Smooth muscle cell (in vitro differentiated cells): ENCODE measurements at regions not wholly inside any gene's neighbourhood (a gene's known extent, or its start where the extent isn't known, plus 50 kb on each side); places are given as distances from the start of the nearest gene placed in this dataset.

ENCODE experiments used
- DNase-seq: peaks from one replicate; lab custom pipeline; 2025; ENCODE audit not compliant: unreplicated experiment; lab: John Stamatoyannopoulos, UW
- H2AFZ ChIP-seq: fragments of 200-600 bp; sonication (generic); 2 replicates; pipeline ENCODE4 v1.6.0; 2016; ENCODE audit warnings: antibody characterized with exemption, low read depth, mild to moderate bottlenecking
- H3F3A ChIP-seq: fragments of 200-600 bp; sonication (generic); 2 replicates; pipeline ENCODE4 v1.6.0; 2017; ENCODE audit warnings: antibody characterized with exemption, low read depth
- H3K27ac ChIP-seq: fragments of 200-600 bp; sonication (generic); 2 replicates; pipeline ENCODE4 v1.5.1; 2016; ENCODE audit warnings: low read depth, mild to moderate bottlenecking
- H3K27me3 ChIP-seq: fragments of 200-600 bp; sonication (generic); 2 replicates; pipeline ENCODE4 v1.6.1; 2016; ENCODE audit warnings: low read depth, mild to moderate bottlenecking
- H3K36me3 ChIP-seq: fragments of 200-600 bp; sonication (generic); 2 replicates; pipeline ENCODE4 v1.5.1; 2016; ENCODE audit warnings: low read depth
- H3K4me1 ChIP-seq: fragments of 200-600 bp; sonication (generic); 2 replicates; pipeline ENCODE4 v1.5.1; 2016; ENCODE audit warnings: low read depth
- H3K4me2 ChIP-seq: fragments of 200-600 bp; sonication (generic); 2 replicates; pipeline ENCODE4 v1.6.0; 2016; ENCODE audit warnings: mild to moderate bottlenecking
- H3K4me3 ChIP-seq: fragments of 200-600 bp; sonication (generic); 2 replicates; pipeline ENCODE4 v1.5.1; 2016; ENCODE audit warnings: mild to moderate bottlenecking
- H3K79me2 ChIP-seq: fragments of 200-600 bp; sonication (generic); 2 replicates; pipeline ENCODE4 v1.6.0; 2016; ENCODE audit warnings: low read depth, mild to moderate bottlenecking
- H3K9ac ChIP-seq: fragments of 200-600 bp; sonication (generic); 2 replicates; pipeline ENCODE4 v1.6.0; 2016; ENCODE audit warnings: low read depth
- H3K9me3 ChIP-seq: fragments of 200-600 bp; sonication (generic); replicated peaks from 2 replicates; pipeline ENCODE4 v1.5.1; 2016; ENCODE audit warnings: low read depth
- H4K20me1 ChIP-seq: fragments of 200-600 bp; sonication (generic); 2 replicates; pipeline ENCODE4 v1.6.0; 2016; ENCODE audit warnings: low read depth
- WGBS: methylation state at CpG from one replicate; pipeline ENCODE4 v1.1.7; 2016; ENCODE audit warnings: low lambda C conversion rate; 5-methylcytosine and 5-hydroxymethylcytosine counted together
- TF ChIP-seq, protein P1 (sequence below): fragments of 200-600 bp; sonication (generic); IDR thresholded peaks from 2 replicates; pipeline ENCODE4 v1.5.1; 2017; ENCODE audit warnings: borderline replicate concordance, mild to moderate bottlenecking, antibody characterized with exemption; ENCODE audit not compliant: insufficient read depth, poor library complexity, severe bottlenecking

DNA sequence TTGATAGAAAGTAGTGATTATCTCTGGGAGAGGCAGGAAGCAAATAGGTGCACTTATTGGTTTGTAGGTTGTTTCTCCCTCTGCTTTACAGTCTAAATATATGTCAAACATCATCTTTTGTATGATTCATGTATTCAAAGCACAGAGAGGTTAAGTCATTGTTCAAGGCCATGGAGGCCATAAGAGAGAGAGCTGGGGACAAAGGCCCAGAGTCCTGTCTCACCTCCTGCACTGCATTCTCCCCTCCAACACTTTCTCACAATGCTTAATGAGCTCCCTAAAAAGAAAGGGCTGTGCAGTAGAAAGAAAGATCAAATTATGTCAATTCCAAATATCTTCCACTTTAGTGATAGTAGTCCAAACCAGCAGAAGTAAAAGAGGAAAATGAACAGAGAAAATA lies 180.4 kb upstream of the DIO3 start:
- no peak for DNase-seq
- peaks cover 8% of the 10 kb centered on the region for H3K9me3 ChIP-seq
- no peak overlapping the region for H3K27ac ChIP-seq
- no peaks in the 10 kb centered on the region for H3K4me1 ChIP-seq
- no peaks in the 10 kb centered on the region for H3K79me2 ChIP-seq
- TF ChIP-seq, protein P1, sequence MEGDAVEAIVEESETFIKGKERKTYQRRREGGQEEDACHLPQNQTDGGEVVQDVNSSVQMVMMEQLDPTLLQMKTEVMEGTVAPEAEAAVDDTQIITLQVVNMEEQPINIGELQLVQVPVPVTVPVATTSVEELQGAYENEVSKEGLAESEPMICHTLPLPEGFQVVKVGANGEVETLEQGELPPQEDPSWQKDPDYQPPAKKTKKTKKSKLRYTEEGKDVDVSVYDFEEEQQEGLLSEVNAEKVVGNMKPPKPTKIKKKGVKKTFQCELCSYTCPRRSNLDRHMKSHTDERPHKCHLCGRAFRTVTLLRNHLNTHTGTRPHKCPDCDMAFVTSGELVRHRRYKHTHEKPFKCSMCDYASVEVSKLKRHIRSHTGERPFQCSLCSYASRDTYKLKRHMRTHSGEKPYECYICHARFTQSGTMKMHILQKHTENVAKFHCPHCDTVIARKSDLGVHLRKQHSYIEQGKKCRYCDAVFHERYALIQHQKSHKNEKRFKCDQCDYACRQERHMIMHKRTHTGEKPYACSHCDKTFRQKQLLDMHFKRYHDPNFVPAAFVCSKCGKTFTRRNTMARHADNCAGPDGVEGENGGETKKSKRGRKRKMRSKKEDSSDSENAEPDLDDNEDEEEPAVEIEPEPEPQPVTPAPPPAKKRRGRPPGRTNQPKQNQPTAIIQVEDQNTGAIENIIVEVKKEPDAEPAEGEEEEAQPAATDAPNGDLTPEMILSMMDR, result no peak
- H3F3A ChIP-seq, result no peaks in the 10 kb centered on the region
- H4K20me1 ChIP-seq, result no peaks in the 10 kb centered on the region
- no peak overlapping the region for H3K9ac ChIP-seq
- no peak overlapping the region for H3K4me2 ChIP-seq
- H3K27me3 ChIP-seq, result no peaks in the 10 kb centered on the region
- H2AFZ ChIP-seq, result no peak overlapping the region
- no peak overlapping the region for H3K4me3 ChIP-seq
- no peaks in the 10 kb centered on the region for H3K36me3 ChIP-seq

DNA sequence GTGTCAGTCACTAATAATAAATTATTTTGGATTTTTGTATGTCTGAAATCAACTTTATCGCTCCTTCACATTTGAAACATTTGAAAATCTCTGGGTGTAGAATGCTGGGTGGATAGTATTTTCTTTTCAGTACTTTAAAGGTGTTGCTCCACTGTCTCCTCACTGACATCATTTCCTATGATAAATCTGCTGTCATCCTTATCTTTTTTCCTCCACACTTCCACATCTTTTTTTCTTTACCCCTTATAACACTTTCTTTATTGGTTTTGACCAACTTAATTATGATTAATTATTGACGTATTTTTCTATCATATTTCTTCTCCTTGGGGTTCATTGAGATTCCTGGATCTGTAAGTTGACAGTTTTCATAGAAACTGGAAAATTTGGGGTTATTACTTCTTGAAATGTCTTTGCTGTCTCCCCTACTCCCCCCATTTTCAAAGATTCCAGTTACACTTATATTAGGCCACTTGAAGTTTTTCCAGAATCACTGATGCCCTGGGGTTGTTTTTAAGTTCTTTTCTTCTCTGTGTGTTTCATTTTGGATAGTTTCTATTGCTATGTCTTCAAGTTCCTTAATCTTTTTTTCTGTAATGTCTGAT lies 177.5 kb upstream of the DIO3 start:
- TF ChIP-seq, protein P1, result no peak
- Histone ChIP-seq H3K9me3 (peaks cover 8% of the 10 kb centered on the region), H4K20me1 (no peaks in the 10 kb centered on the region), H3K4me3 (no peak overlapping the region), H3K4me2 (no peak overlapping the region), H3K79me2 (no peaks in the 10 kb centered on the region), H3K27me3 (no peaks in the 10 kb centered on the region), H2AFZ (no peak overlapping the region), H3K4me1 (no peaks in the 10 kb centered on the region), H3F3A (no peaks in the 10 kb centered on the region), H3K9ac (no peak overlapping the region), H3K36me3 (no peaks in the 10 kb centered on the region), H3K27ac (no peak overlapping the region)
- no peak for DNase-seq
- WGBS, result 98% methylated on average over 2 of the region's 2 CpGs

DNA sequence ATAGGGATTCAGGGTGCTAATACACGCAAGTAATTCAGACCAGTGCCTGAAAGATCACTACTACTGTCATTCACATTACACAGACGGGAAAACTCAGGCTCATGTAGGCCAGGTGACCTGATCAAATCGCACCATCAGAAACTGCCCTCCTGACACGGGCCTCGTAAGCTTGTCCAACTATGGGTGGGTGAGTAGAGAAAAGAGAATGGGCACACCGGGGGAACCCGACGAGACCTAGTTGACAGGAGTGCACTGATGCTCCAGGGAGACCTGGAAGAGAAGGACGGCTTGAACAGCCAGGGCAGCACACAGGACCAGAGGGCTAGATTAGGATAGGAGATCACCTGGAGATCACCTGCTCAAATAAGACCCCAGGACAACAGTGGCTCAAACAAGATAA lies 166.9 kb upstream of the DIO3 start:
- H3K79me2 ChIP-seq, result no peaks in the 10 kb centered on the region
- H3K4me1 ChIP-seq, result no peaks in the 10 kb centered on the region
- WGBS, result 95% methylated on average over 9 of the region's 9 CpGs
- no peak overlapping the region for H2AFZ ChIP-seq
- no peak overlapping the region for H3K9ac ChIP-seq
- no peaks in the 10 kb centered on the region for H3K9me3 ChIP-seq
- TF ChIP-seq, protein P1, result no peak
- H3K27ac ChIP-seq, result no peak overlapping the region
- no peak overlapping the region for H3K4me2 ChIP-seq
- H3K36me3 ChIP-seq, result no peaks in the 10 kb centered on the region
- H3K27me3 ChIP-seq, result no peaks in the 10 kb centered on the region
- DNase-seq, result no peak
- no peaks in the 10 kb centered on the region for H3F3A ChIP-seq
- H3K4me3 ChIP-seq, result no peak overlapping the region
- no peaks in the 10 kb centered on the region for H4K20me1 ChIP-seq

DNA sequence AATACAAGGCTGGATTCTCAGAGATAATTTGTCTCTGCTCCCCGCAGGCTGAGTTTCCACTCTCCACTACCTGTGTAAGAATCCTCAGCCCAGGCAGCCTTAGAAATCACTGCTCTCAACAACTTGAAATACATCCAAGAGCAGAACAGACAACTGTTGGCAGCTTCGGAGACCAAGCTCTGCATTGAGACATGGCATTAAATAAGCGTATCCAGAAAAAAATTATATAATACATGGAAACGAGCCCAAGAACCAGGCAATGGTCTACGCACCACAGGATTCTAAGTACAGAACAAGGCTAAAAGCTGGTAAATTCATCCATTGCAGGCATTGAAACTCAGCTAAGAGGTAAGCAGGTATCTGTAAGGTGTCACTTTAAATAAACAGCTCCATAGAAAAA lies 165.5 kb upstream of the DIO3 start:
- H3K36me3 ChIP-seq, result no peaks in the 10 kb centered on the region
- H2AFZ ChIP-seq, result no peak overlapping the region
- WGBS, result 98% methylated on average over 5 of the region's 5 CpGs
- no peak overlapping the region for H3K4me3 ChIP-seq
- H3K4me1 ChIP-seq, result no peaks in the 10 kb centered on the region
- no peak overlapping the region for H3K27ac ChIP-seq
- H3K27me3 ChIP-seq, result no peaks in the 10 kb centered on the region
- H3K4me2 ChIP-seq, result no peak overlapping the region
- no peaks in the 10 kb centered on the region for H3K9me3 ChIP-seq
- H3K9ac ChIP-seq, result no peak overlapping the region
- TF ChIP-seq, protein P1, result no peak
- no peaks in the 10 kb centered on the region for H3K79me2 ChIP-seq
- no peaks in the 10 kb centered on the region for H4K20me1 ChIP-seq
- no peaks in the 10 kb centered on the region for H3F3A ChIP-seq
- no peak for DNase-seq
